HepG2 (cell line): ENCODE measurements at regions not wholly inside any gene's neighbourhood (a gene's known extent, or its start where the extent isn't known, plus 50 kb on each side); places are given as distances from the start of the nearest gene placed in this dataset.
A peak's percentile ranks its signal among the peaks of the same experiment; 100 is the strongest.

Source experiments
- BRCA1 ChIP-seq: sonication (generic); formaldehyde crosslinking; IDR thresholded peaks from 2 replicates; pipeline ENCODE4 v1.4.0; 2020; ENCODE audit warnings: missing genetic modification reagents
- FOXP1 ChIP-seq, 2 experiments: fragments of 450-650 bp in 1 of 2; IDR thresholded peaks; 2 replicates each; pipeline ENCODE4 v1.6.1; 2017 to 2018; ENCODE audit warnings: antibody characterized with exemption in 1 of 2
- HNRNPL ChIP-seq: fragments of 200-400 bp; formaldehyde crosslinking; IDR thresholded peaks from 2 replicates; pipeline ENCODE4 v1.6.1; 2017; ENCODE audit warnings: mild to moderate bottlenecking, low read depth, low read length
- RBFOX2 ChIP-seq: fragments of 200-400 bp; formaldehyde crosslinking; IDR thresholded peaks from 2 replicates; pipeline ENCODE4 v1.6.1; 2017; ENCODE audit warnings: low read depth, mild to moderate bottlenecking, low read length
- ZNF839 ChIP-seq: sonication (generic); formaldehyde crosslinking; IDR thresholded peaks from 2 replicates; pipeline ENCODE4 v1.4.0; 2020; ENCODE audit warnings: missing genetic modification reagents, mild to moderate bottlenecking, borderline replicate concordance
- ZSCAN20 ChIP-seq: sonication (generic); formaldehyde crosslinking; IDR thresholded peaks from 2 replicates; pipeline ENCODE4 v1.4.0; 2020; ENCODE audit warnings: missing genetic modification reagents, mild to moderate bottlenecking, borderline replicate concordance
- ZSCAN9 ChIP-seq: IDR thresholded peaks from 2 replicates; pipeline ENCODE4 v1.6.1; 2016; ENCODE audit warnings: borderline replicate concordance
- TF ChIP-seq, protein P1 (sequence below): sonication (generic); formaldehyde crosslinking; IDR thresholded peaks from 2 replicates; pipeline ENCODE4 v1.5.0; 2020; ENCODE audit warnings: mild to moderate bottlenecking, missing genetic modification reagents, borderline replicate concordance
- TF ChIP-seq, protein P2 (sequence below), 2 experiments: sonication (generic) in 1 of 2; formaldehyde crosslinking in 1 of 2; IDR thresholded peaks; 2 replicates each; pipeline versions ENCODE4 v1.4.0 to v1.6.1; 2018 to 2020; ENCODE audit warnings: missing genetic modification reagents in 2 of 2, borderline replicate concordance in 1 of 2, low read depth in 1 of 2, mild to moderate bottlenecking in 1 of 2, missing biosample characterization in 1 of 2

DNA sequence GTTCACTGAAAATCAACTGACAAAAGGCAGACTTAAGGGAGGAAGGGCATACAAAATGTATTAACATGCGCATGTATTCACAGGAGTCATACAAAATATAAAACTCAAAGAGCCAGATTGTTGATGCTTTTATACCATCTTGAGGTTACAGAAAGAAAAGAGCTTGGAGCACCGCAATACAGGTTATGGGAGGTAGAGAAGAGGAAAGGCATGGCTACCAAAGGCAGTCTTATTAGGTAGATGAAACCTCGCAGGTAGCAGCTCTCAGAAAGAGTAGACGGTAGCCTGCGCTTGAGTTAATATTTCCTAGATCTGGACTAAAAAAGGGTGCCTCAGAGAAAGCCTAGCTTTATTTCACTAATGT, 69.0 kb upstream of the DHRS4 start (continued):
- TF ChIP-seq, protein P1, sequence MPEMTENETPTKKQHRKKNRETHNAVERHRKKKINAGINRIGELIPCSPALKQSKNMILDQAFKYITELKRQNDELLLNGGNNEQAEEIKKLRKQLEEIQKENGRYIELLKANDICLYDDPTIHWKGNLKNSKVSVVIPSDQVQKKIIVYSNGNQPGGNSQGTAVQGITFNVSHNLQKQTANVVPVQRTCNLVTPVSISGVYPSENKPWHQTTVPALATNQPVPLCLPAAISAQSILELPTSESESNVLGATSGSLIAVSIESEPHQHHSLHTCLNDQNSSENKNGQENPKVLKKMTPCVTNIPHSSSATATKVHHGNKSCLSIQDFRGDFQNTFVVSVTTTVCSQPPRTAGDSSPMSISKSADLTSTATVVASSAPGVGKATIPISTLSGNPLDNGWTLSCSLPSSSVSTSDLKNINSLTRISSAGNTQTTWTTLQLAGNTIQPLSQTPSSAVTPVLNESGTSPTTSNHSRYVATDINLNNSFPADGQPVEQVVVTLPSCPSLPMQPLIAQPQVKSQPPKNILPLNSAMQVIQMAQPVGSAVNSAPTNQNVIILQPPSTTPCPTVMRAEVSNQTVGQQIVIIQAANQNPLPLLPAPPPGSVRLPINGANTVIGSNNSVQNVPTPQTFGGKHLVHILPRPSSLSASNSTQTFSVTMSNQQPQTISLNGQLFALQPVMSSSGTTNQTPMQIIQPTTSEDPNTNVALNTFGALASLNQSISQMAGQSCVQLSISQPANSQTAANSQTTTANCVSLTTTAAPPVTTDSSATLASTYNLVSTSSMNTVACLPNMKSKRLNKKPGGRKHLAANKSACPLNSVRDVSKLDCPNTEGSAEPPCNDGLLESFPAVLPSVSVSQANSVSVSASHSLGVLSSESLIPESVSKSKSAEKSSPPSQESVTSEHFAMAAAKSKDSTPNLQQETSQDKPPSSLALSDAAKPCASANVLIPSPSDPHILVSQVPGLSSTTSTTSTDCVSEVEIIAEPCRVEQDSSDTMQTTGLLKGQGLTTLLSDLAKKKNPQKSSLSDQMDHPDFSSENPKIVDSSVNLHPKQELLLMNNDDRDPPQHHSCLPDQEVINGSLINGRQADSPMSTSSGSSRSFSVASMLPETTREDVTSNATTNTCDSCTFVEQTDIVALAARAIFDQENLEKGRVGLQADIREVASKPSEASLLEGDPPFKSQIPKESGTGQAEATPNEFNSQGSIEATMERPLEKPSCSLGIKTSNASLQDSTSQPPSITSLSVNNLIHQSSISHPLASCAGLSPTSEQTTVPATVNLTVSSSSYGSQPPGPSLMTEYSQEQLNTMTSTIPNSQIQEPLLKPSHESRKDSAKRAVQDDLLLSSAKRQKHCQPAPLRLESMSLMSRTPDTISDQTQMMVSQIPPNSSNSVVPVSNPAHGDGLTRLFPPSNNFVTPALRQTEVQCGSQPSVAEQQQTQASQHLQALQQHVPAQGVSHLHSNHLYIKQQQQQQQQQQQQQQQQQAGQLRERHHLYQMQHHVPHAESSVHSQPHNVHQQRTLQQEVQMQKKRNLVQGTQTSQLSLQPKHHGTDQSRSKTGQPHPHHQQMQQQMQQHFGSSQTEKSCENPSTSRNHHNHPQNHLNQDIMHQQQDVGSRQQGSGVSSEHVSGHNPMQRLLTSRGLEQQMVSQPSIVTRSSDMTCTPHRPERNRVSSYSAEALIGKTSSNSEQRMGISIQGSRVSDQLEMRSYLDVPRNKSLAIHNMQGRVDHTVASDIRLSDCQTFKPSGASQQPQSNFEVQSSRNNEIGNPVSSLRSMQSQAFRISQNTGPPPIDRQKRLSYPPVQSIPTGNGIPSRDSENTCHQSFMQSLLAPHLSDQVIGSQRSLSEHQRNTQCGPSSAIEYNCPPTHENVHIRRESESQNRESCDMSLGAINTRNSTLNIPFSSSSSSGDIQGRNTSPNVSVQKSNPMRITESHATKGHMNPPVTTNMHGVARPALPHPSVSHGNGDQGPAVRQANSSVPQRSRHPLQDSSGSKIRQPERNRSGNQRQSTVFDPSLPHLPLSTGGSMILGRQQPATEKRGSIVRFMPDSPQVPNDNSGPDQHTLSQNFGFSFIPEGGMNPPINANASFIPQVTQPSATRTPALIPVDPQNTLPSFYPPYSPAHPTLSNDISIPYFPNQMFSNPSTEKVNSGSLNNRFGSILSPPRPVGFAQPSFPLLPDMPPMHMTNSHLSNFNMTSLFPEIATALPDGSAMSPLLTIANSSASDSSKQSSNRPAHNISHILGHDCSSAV (CRISPR knock-in tag): no peak
- TF ChIP-seq ZNF839 (CRISPR knock-in tag): no peak
- TF ChIP-seq FOXP1 (IDR thresholded peaks at IDR 0.05): no peak
- TF ChIP-seq FOXP1 (CRISPR knock-in tag; IDR thresholded peaks at IDR 0.05): no peak
- TF ChIP-seq HNRNPL: 0 out of 2 replicates have a peak, but pooled peaks have one; percentile 8
- peak; percentile 56 for TF ChIP-seq RBFOX2
- TF ChIP-seq BRCA1 (CRISPR knock-in tag): no peak
- no peak for TF ChIP-seq ZSCAN20 (CRISPR knock-in tag)
- TF ChIP-seq, protein P2, sequence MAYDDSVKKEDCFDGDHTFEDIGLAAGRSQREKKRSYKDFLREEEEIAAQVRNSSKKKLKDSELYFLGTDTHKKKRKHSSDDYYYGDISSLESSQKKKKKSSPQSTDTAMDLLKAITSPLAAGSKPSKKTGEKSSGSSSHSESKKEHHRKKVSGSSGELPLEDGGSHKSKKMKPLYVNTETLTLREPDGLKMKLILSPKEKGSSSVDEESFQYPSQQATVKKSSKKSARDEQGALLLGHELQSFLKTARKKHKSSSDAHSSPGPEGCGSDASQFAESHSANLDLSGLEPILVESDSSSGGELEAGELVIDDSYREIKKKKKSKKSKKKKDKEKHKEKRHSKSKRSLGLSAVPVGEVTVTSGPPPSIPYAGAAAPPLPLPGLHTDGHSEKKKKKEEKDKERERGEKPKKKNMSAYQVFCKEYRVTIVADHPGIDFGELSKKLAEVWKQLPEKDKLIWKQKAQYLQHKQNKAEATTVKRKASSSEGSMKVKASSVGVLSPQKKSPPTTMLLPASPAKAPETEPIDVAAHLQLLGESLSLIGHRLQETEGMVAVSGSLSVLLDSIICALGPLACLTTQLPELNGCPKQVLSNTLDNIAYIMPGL (CRISPR knock-in tag; IDR thresholded peaks at IDR 0.05; ENCODE audit: borderline replicate concordance in 1 of 2, low read depth in 1 of 2): no peak
- no peak for TF ChIP-seq ZSCAN9
